GM21423 (cell line): ENCODE measurements at regions not wholly inside any gene's neighbourhood (a gene's known extent, or its start where the extent isn't known, plus 50 kb on each side); places are given as distances from the start of the nearest gene placed in this dataset.
"Not testable (repeated sequence)": the region's sequence is repeated elsewhere in the genome, so short reads cannot be mapped to it uniquely, and the experiment has no call there.

Experiments
- ATAC-seq: cut with Tn5 transposase; IDR thresholded peaks from one replicate; pipeline ENCODE4 v1.9.1; 2021; ENCODE audit warnings: mild to moderate bottlenecking, moderate library complexity; ENCODE audit not compliant: unreplicated experiment

GRCh38 chr7:49438281-49438680, 335.2 kb upstream of the VWC2 start:
- ATAC-seq: no peak

GRCh38 chr7:49443515-49443914, 329.9 kb upstream of the VWC2 start:
- ATAC-seq: no peak

GRCh38 chr7:49453486-49453885, 320.0 kb upstream of the VWC2 start:
- no peak for ATAC-seq

GRCh38 chr7:49479441-49479840, 294.0 kb upstream of the VWC2 start:
- no peak for ATAC-seq

GRCh38 chr7:49479936-49480544, 293.4 kb upstream of the VWC2 start:
- ATAC-seq: no peak

GRCh38 chr7:49481075-49481474, 292.4 kb upstream of the VWC2 start:
- no peak for ATAC-seq

GRCh38 chr7:49483142-49483541, 290.3 kb upstream of the VWC2 start:
- no peak for ATAC-seq

GRCh38 chr7:49486974-49487829, 286.2 kb upstream of the VWC2 start:
- no peak for ATAC-seq

- ATAC-seq: no peak
These were observed 285.7 kb upstream of the VWC2 start for GRCh38 chr7:49487830-49488140.

- no peak for ATAC-seq
These were observed 284.9 kb upstream of the VWC2 start for GRCh38 chr7:49488573-49488972.

- ATAC-seq: no peak
These were observed 276.0 kb upstream of the VWC2 start for GRCh38 chr7:49497471-49497870.

GRCh38 chr7:49500741-49501140, 272.7 kb upstream of the VWC2 start:
- ATAC-seq: no peak

- ATAC-seq: not testable (repeated sequence)
These were observed 266.2 kb upstream of the VWC2 start for GRCh38 chr7:49507206-49507605.

GRCh38 chr7:49513911-49514310, 259.5 kb upstream of the VWC2 start:
- no peak for ATAC-seq

GRCh38 chr7:49520951-49521350, 252.5 kb upstream of the VWC2 start:
- no peak for ATAC-seq

- no peak for ATAC-seq
These were observed 251.3 kb upstream of the VWC2 start for GRCh38 chr7:49522111-49522510.

GRCh38 chr7:49523870-49524269, 249.6 kb upstream of the VWC2 start:
- no peak for ATAC-seq

- ATAC-seq: no peak
These were observed 246.3 kb upstream of the VWC2 start for GRCh38 chr7:49527182-49527581.

- ATAC-seq: no peak
These were observed 243.0 kb upstream of the VWC2 start for GRCh38 chr7:49530481-49530880.

- ATAC-seq: no peak
These were observed 209.6 kb upstream of the VWC2 start for GRCh38 chr7:49563693-49564378.

- no peak for ATAC-seq
These were observed 209.1 kb upstream of the VWC2 start for GRCh38 chr7:49564379-49564714.

GRCh38 chr7:49577576-49577975, 195.9 kb upstream of the VWC2 start:
- ATAC-seq: no peak
